ENCODE measurements at regions not wholly inside any gene's neighbourhood (a gene's known extent, or its start where the extent isn't known, plus 50 kb on each side); places are given as distances from the start of the nearest gene placed in this dataset.

GRCh38 chr12:75717902-75718301, 206.5 kb upstream of the KRR1 start:
- ChIA-PET CTCF (no interaction called here), POLR2A (interaction anchor here (0.7 kb wide), 2 partner anchors 11 to 16 kb away, joined by 4 to 8 read pairs; no protein-coding TSS in a partner anchor)
- Mint-ChIP-seq H3K36me3 (ENCODE audit: low read depth) (no peaks in the 10 kb centered on the region), H3K4me3 (no peak overlapping the region), H3K27me3 (no peaks in the 10 kb centered on the region), H3K9me3 (no peaks in the 10 kb centered on the region), H3K4me1 (no peaks in the 10 kb centered on the region), H3K27ac (no peak overlapping the region)
- ATAC-seq (ENCODE audit: low read depth) (no peak), DNase-seq (no peak)
- TF ChIP-seq CTCF (IDR thresholded peaks at IDR 0.05) = no peak
- intact Hi-C loops (cut with micrococcal nuclease) = no loop called here

- Mint-ChIP-seq H3K36me3 (ENCODE audit: low read depth) (no peaks in the 10 kb centered on the region), H3K4me1 (no peaks in the 10 kb centered on the region), H3K27ac (no peak overlapping the region), H3K9me3 (no peaks in the 10 kb centered on the region), H3K27me3 (no peaks in the 10 kb centered on the region), H3K4me3 (no peak overlapping the region)
- POLR2A ChIA-PET = no interaction called here
- DNase-seq (no peak), ATAC-seq (ENCODE audit: low read depth) (no peak)
- TF ChIP-seq CTCF (IDR thresholded peaks at IDR 0.05) = no peak
- CTCF ChIA-PET = no interaction called here
- intact Hi-C loops (cut with micrococcal nuclease) = no loop called here
These were observed 205.0 kb upstream of the KRR1 start for GRCh38 chr12:75716291-75717025.

- Mint-ChIP-seq H3K27me3 (no peaks in the 10 kb centered on the region), H3K4me1 (no peaks in the 10 kb centered on the region), H3K36me3 (ENCODE audit: low read depth) (no peaks in the 10 kb centered on the region), H3K27ac (no peak overlapping the region), H3K9me3 (no peaks in the 10 kb centered on the region), H3K4me3 (no peak overlapping the region)
- intact Hi-C loops (cut with micrococcal nuclease) = no loop called here
- ChIA-PET POLR2A (no interaction called here), CTCF (no interaction called here)
- ATAC-seq (ENCODE audit: low read depth) (no peak), DNase-seq (no peak)
- TF ChIP-seq CTCF (IDR thresholded peaks at IDR 0.05) = no peak
These were observed 204.3 kb upstream of the KRR1 start for GRCh38 chr12:75715682-75716081.

GRCh38 chr12:75715323-75715644, 203.9 kb upstream of the KRR1 start:
- intact Hi-C loops (cut with micrococcal nuclease) = no loop called here
- CTCF ChIA-PET = no interaction called here
- Mint-ChIP-seq H3K4me3 (no peak overlapping the region), H3K36me3 (ENCODE audit: low read depth) (no peaks in the 10 kb centered on the region), H3K27ac (no peak overlapping the region), H3K4me1 (no peaks in the 10 kb centered on the region), H3K27me3 (no peaks in the 10 kb centered on the region), H3K9me3 (no peaks in the 10 kb centered on the region)
- ATAC-seq (ENCODE audit: low read depth) (no peak), DNase-seq (no peak)
- TF ChIP-seq CTCF (IDR thresholded peaks at IDR 0.05) = no peak
- POLR2A ChIA-PET = no interaction called here

- no peaks in the 10 kb centered on the region for H3K27me3 Mint-ChIP-seq
- H3K4me1 Mint-ChIP-seq = no peaks in the 10 kb centered on the region
- H3K27ac Mint-ChIP-seq = no peak overlapping the region
- DNase-seq = no peak
- CTCF ChIA-PET = no interaction called here
- intact Hi-C loops (cut with micrococcal nuclease) = no loop called here
- TF ChIP-seq CTCF (IDR thresholded peaks at IDR 0.05) = no peak
- no peaks in the 10 kb centered on the region for H3K36me3 Mint-ChIP-seq (ENCODE audit: low read depth)
- H3K9me3 Mint-ChIP-seq = no peaks in the 10 kb centered on the region
- no peak for ATAC-seq (ENCODE audit: low read depth)
- no peak overlapping the region for H3K4me3 Mint-ChIP-seq
- POLR2A ChIA-PET = no interaction called here
These were observed 203.3 kb upstream of the KRR1 start for GRCh38 chr12:75714462-75715322.
